HCT116 (cell line): ENCODE measurements at regions not wholly inside any gene's neighbourhood (a gene's known extent, or its start where the extent isn't known, plus 50 kb on each side); places are given as distances from the start of the nearest gene placed in this dataset.

Experiments used
- ATAC-seq: fragments of 200-7000 bp; cut with Tn5 transposase; 2 replicates; pipeline ENCODE4 v1.9.1; 2020; ENCODE audit warnings: mild to moderate bottlenecking, moderate library complexity
- BruUV-seq: library from RNA; stranded (reverse); fragments of 400-500 nt; replicated peaks from 2 replicates; lab custom pipeline; 2021; lab: Mats Ljungman, UMichigan
- CTCF ChIA-PET: fragments of 300-600 bp; sonication (Branson Sonifier 250); formaldehyde crosslinking; loops from one replicate; lab custom pipeline; 2021; ENCODE audit warnings: antibody characterized with exemption; lab: Charles Lee
- POLR2A ChIA-PET: fragments of 300-600, 350-600 bp; sonication (Branson Sonifier 250); formaldehyde crosslinking; loops from one replicate; lab custom pipeline; 2021; ENCODE audit warnings: antibody characterized with exemption; lab: Charles Lee
- RAD21 ChIA-PET, 2 experiments: fragments of 300-600 bp; sonication (Branson Sonifier 250); formaldehyde crosslinking; loops; one replicate each; lab custom pipeline; 2023; ENCODE audit warnings: low total read pairs in 2 of 2; ENCODE audit not compliant: uncharacterized antibody in 2 of 2, unreplicated experiment in 2 of 2, low non-redundant PET in 1 of 2; lab: Charles Lee
- DNase-seq: peaks from one replicate; pipeline ENCODE4 v3.0.0-alpha.2; 2010; ENCODE audit warnings: low read depth, low spot score
- H2AFZ ChIP-seq: fragments of 200-600 bp; shearing (Covaris generic), sonication (generic); 2 replicates; pipeline ENCODE4 v1.6.1; 2017; ENCODE audit warnings: low read depth, mixed run types, mixed read lengths, antibody characterized with exemption, low read length; ENCODE audit not compliant: poor library complexity, severe bottlenecking
- H3K27ac ChIP-seq: 2 replicates; pipeline ENCODE4 v1.5.1; 2012; ENCODE audit warnings: low read depth, low read length
- H3K27me3 ChIP-seq: fragments of 200-600 bp; sonication (generic); 2 replicates; pipeline ENCODE4 v1.6.1; 2016; ENCODE audit warnings: mixed run types, low read length, mixed read lengths; ENCODE audit not compliant: insufficient read depth
- H3K36me3 ChIP-seq, 2 experiments: fragments of 200-500 bp in 1 of 2; fragments of 200-600 bp in 1 of 2; sonication (Bioruptor generic) in 1 of 2; sonication (generic) in 1 of 2; 2 replicates each; pipeline versions ENCODE4 v1.5.1 to v1.6.1; 2014 to 2016; ENCODE audit warnings: low read length in 2 of 2, inconsistent platforms in 1 of 2, mixed read lengths in 1 of 2, mixed run types in 1 of 2; ENCODE audit not compliant: insufficient read depth in 2 of 2, control insufficient read depth in 1 of 2
- H3K4me1 ChIP-seq, 2 experiments: fragments of 200-600 bp in 1 of 2; sonication (generic) in 1 of 2; 2 replicates each; pipeline versions ENCODE4 v1.5.1 to v1.6.1; 2012 to 2017; ENCODE audit warnings: low read length in 2 of 2, inconsistent platforms in 1 of 2, mild to moderate bottlenecking in 1 of 2, mixed read lengths in 1 of 2, mixed run types in 1 of 2, moderate library complexity in 1 of 2; ENCODE audit not compliant: insufficient read depth in 2 of 2, control insufficient read depth in 1 of 2
- H3K4me2 ChIP-seq: fragments of 200-600 bp; sonication (generic); 2 replicates; pipeline ENCODE4 v1.6.1; 2017; ENCODE audit warnings: mixed run types, low read length, mixed read lengths
- H3K4me3 ChIP-seq, 2 experiments: fragments of 200-600 bp in 1 of 2; sonication (generic) in 1 of 2; replicated peaks in 1 of 2; 2 replicates each; pipeline ENCODE4 v1.5.1; 2011 to 2016; ENCODE audit warnings: low read length in 2 of 2, control low read depth in 1 of 2, low read depth in 1 of 2, mild to moderate bottlenecking in 1 of 2, mixed read lengths in 1 of 2, mixed run types in 1 of 2
- H3K79me2 ChIP-seq: fragments of 200-600 bp; sonication (generic); 2 replicates; pipeline ENCODE4 v1.6.1; 2017; ENCODE audit warnings: mild to moderate bottlenecking, mixed run types, low read length, moderate library complexity, mixed read lengths; ENCODE audit not compliant: insufficient read depth
- H3K9ac ChIP-seq: fragments of 200-600 bp; sonication (generic); 2 replicates; pipeline ENCODE4 v1.6.1; 2016; ENCODE audit warnings: low read length, mixed read lengths
- H3K9me2 ChIP-seq: fragments of 200-600 bp; sonication (generic), shearing (Covaris generic); 2 replicates; pipeline ENCODE4 v1.6.1; 2017; ENCODE audit warnings: mixed run types, mild to moderate bottlenecking, moderate library complexity; ENCODE audit not compliant: insufficient read depth
- H3K9me3 ChIP-seq, 2 experiments: fragments of 200-500 bp in 1 of 2; fragments of 200-600 bp in 1 of 2; sonication (Bioruptor generic) in 1 of 2; sonication (generic) in 1 of 2; 2 replicates each; pipeline ENCODE4 v1.6.1; 2014 to 2017; ENCODE audit warnings: low read length in 2 of 2, mixed read lengths in 2 of 2, inconsistent platforms in 1 of 2, low read depth in 1 of 2, mild to moderate bottlenecking in 1 of 2, mixed run types in 1 of 2, moderate library complexity in 1 of 2; ENCODE audit not compliant: control insufficient read depth in 1 of 2, insufficient read depth in 1 of 2
- H4K20me1 ChIP-seq: fragments of 200-600 bp; sonication (generic), shearing (Covaris generic); 2 replicates; pipeline ENCODE4 v1.6.1; 2017; ENCODE audit warnings: mixed run types, mild to moderate bottlenecking, moderate library complexity; ENCODE audit not compliant: insufficient read depth
- CBX3 ChIP-seq: IDR thresholded peaks from 2 replicates; pipeline ENCODE4 v1.6.1; 2012; ENCODE audit warnings: low read depth
- EGR1 ChIP-seq: IDR thresholded peaks from 2 replicates; pipeline ENCODE4 v1.6.1; 2012; ENCODE audit warnings: low read depth
- ELF1 ChIP-seq: IDR thresholded peaks from 2 replicates; pipeline ENCODE4 v1.6.1; 2012; ENCODE audit warnings: low read depth, borderline replicate concordance
- EZH2 ChIP-seq: fragments of 200-600 bp; sonication (generic); IDR thresholded peaks from 2 replicates; pipeline ENCODE4 v1.6.1; 2017; ENCODE audit warnings: antibody characterized with exemption, mixed run types
- FOSL1 ChIP-seq: IDR thresholded peaks from 2 replicates; pipeline ENCODE4 v1.6.1; 2012; ENCODE audit warnings: low read depth
- MAX ChIP-seq: IDR thresholded peaks from 2 replicates; pipeline ENCODE4 v1.6.1; 2012
- POLR2A ChIP-seq: IDR thresholded peaks from 2 replicates; pipeline ENCODE4 v1.7.0; 2011; ENCODE audit warnings: borderline replicate concordance; ENCODE audit not compliant: insufficient read depth, insufficient read length; ENCODE audit errors: extremely low read depth
- POLR2AphosphoS5 ChIP-seq: IDR thresholded peaks from 2 replicates; pipeline ENCODE4 v1.6.1; 2011; ENCODE audit warnings: mild to moderate bottlenecking, low read depth, low read length, moderate library complexity
- RAD21 ChIP-seq: IDR thresholded peaks from 2 replicates; pipeline ENCODE4 v1.6.1; 2012; ENCODE audit warnings: low read depth, mild to moderate bottlenecking
- SP1 ChIP-seq: IDR thresholded peaks from 2 replicates; pipeline ENCODE4 v1.6.1; 2012; ENCODE audit warnings: low read depth
- TCF7L2 ChIP-seq: IDR thresholded peaks from 2 replicates; pipeline ENCODE4 v1.7.0; 2011; ENCODE audit warnings: borderline replicate concordance, inconsistent platforms; ENCODE audit not compliant: insufficient read depth, insufficient read length; ENCODE audit errors: extremely low read depth
- YY1 ChIP-seq: IDR thresholded peaks from 2 replicates; pipeline ENCODE4 v1.6.1; 2011; ENCODE audit warnings: low read length, low read depth, moderate library complexity, mild to moderate bottlenecking; ENCODE audit not compliant: insufficient replicate concordance; ENCODE audit errors: extremely low read depth
- ZNF274 ChIP-seq: fragments of 200-500 bp; sonication (Bioruptor generic); IDR thresholded peaks from 2 replicates; pipeline ENCODE4 v1.6.1; 2014; ENCODE audit warnings: mild to moderate bottlenecking, low read depth, low read length, inconsistent platforms
- intact Hi-C: fragments of 100-400 bp; cut with micrococcal nuclease; formaldehyde crosslinking; loops from 2 replicates; pipeline ENCODE4 v1.10.0; 2022
- TF ChIP-seq, protein P1 (sequence below): IDR thresholded peaks from 2 replicates; pipeline ENCODE4 v1.6.1; 2011; ENCODE audit warnings: mild to moderate bottlenecking, low read length, moderate library complexity; ENCODE audit not compliant: insufficient replicate concordance; ENCODE audit errors: extremely low read depth
- TF ChIP-seq, protein P2 (sequence below): IDR thresholded peaks from 2 replicates; pipeline ENCODE4 v1.6.1; 2012; ENCODE audit warnings: low read depth

DNA sequence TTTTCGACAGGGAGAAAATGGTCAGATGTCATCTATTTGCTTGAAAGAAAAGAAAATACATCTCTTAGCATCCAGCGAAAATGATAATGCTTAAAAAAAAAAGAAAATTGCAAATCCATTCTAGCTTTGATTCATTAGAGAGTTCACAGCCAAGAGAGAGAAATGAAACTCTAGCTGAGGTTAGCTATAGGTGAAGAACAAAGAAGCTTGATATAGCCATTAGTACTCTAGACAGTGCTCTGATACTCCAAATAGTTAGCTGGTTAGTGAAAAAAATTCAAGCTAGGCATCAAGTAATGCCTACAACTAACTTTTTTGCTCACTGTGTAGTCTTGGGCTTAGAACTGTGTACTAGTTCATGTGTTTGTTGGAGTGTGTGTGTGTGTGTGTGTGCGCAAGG is 721.6 kb upstream of the SOX9 start:
- Histone ChIP-seq H3K4me2 (no peak overlapping the region), H3K79me2 (no peaks in the 10 kb centered on the region), H3K4me1 (peaks cover 0 to 13% of the 10 kb centered on the region in 2 experiments; a peak in 2 of 4 replicates), H3K4me3 (no peak overlapping the region), H3K36me3 (no peaks in the 10 kb centered on the region), H3K9me3 (no peaks in the 10 kb centered on the region), H2AFZ (no peak overlapping the region), H3K27me3 (no peaks in the 10 kb centered on the region), H3K27ac (no peak overlapping the region), H3K9ac (no peak overlapping the region), H3K9me2 (no peaks in the 10 kb centered on the region), H4K20me1 (no peaks in the 10 kb centered on the region)
- no peak for TF ChIP-seq POLR2AphosphoS5
- no peak for TF ChIP-seq CBX3
- no peak for TF ChIP-seq EZH2
- no peak for TF ChIP-seq POLR2A
- TF ChIP-seq ELF1 = no peak
- TF ChIP-seq MAX = no peak
- TF ChIP-seq FOSL1 = no peak
- no peak for TF ChIP-seq TCF7L2
- no peak for TF ChIP-seq EGR1
- TF ChIP-seq YY1 = no peak
- no peak for TF ChIP-seq ZNF274
- TF ChIP-seq SP1 = no peak
- TF ChIP-seq, protein P1, sequence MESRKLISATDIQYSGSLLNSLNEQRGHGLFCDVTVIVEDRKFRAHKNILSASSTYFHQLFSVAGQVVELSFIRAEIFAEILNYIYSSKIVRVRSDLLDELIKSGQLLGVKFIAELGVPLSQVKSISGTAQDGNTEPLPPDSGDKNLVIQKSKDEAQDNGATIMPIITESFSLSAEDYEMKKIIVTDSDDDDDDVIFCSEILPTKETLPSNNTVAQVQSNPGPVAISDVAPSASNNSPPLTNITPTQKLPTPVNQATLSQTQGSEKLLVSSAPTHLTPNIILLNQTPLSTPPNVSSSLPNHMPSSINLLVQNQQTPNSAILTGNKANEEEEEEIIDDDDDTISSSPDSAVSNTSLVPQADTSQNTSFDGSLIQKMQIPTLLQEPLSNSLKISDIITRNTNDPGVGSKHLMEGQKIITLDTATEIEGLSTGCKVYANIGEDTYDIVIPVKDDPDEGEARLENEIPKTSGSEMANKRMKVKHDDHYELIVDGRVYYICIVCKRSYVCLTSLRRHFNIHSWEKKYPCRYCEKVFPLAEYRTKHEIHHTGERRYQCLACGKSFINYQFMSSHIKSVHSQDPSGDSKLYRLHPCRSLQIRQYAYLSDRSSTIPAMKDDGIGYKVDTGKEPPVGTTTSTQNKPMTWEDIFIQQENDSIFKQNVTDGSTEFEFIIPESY = no peak
- TF ChIP-seq, protein P2, sequence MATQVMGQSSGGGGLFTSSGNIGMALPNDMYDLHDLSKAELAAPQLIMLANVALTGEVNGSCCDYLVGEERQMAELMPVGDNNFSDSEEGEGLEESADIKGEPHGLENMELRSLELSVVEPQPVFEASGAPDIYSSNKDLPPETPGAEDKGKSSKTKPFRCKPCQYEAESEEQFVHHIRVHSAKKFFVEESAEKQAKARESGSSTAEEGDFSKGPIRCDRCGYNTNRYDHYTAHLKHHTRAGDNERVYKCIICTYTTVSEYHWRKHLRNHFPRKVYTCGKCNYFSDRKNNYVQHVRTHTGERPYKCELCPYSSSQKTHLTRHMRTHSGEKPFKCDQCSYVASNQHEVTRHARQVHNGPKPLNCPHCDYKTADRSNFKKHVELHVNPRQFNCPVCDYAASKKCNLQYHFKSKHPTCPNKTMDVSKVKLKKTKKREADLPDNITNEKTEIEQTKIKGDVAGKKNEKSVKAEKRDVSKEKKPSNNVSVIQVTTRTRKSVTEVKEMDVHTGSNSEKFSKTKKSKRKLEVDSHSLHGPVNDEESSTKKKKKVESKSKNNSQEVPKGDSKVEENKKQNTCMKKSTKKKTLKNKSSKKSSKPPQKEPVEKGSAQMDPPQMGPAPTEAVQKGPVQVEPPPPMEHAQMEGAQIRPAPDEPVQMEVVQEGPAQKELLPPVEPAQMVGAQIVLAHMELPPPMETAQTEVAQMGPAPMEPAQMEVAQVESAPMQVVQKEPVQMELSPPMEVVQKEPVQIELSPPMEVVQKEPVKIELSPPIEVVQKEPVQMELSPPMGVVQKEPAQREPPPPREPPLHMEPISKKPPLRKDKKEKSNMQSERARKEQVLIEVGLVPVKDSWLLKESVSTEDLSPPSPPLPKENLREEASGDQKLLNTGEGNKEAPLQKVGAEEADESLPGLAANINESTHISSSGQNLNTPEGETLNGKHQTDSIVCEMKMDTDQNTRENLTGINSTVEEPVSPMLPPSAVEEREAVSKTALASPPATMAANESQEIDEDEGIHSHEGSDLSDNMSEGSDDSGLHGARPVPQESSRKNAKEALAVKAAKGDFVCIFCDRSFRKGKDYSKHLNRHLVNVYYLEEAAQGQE = no peak
- no peak for TF ChIP-seq RAD21
- no peak for ATAC-seq
- intact Hi-C loops = loop anchor here (10.0 kb wide), 1 partner anchor 506 kb away; no protein-coding TSS in a partner anchor
- CTCF ChIA-PET = no interaction called here
- RAD21 ChIA-PET = no interaction called here
- POLR2A ChIA-PET = no interaction called here
- no TSS peak for BruUV-seq
- DNase-seq = no peak
